AG09319 (cell line): ENCODE measurements at regions not wholly inside any gene's neighbourhood (a gene's known extent, or its start where the extent isn't known, plus 50 kb on each side); places are given as distances from the start of the nearest gene placed in this dataset.
"Not testable (repeated sequence)": the region's sequence is repeated elsewhere in the genome, so short reads cannot be mapped to it uniquely, and the experiment has no call there.

Experiments
- DNase-seq: peaks from one replicate; pipeline ENCODE4 v3.0.0-alpha.2; 2010; ENCODE audit warnings: low read depth; ENCODE audit errors: extremely low read depth
- CTCF ChIP-seq: IDR thresholded peaks from 2 replicates; pipeline ENCODE4 v1.5.1; 2011; ENCODE audit warnings: low read depth, mild to moderate bottlenecking, inconsistent platforms, low read length, moderate library complexity

- no peak for DNase-seq
- no peak for TF ChIP-seq CTCF
Observed at GRCh38 chr17:45672301-45672700, 111.8 kb upstream of the CRHR1 start.

DNA sequence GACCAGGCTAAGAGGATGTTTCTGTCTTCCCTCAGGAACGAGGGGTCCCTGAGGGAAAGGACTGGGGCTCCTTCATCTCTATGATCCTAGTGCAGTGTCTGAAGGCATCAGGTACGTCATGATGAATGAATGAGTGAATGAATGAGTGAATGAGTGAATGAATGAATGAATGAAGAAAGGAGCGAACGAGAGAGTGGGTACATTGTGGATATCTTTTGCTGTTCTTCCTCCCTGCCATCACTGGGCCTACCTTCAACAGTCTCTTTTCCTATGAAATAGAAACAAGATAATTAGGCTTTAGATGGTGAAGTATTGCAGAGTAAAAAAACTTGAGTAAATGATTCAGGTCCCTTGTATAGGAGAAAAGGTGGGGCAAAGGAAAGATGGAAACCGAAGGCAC, 111.3 kb upstream of the CRHR1 start:
- DNase-seq = no peak
- TF ChIP-seq CTCF = no peak

GRCh38 chr17:45673759-45674158, 110.4 kb upstream of the CRHR1 start:
- not testable (repeated sequence) for DNase-seq

GRCh38 chr17:45675012-45675411, 109.1 kb upstream of the CRHR1 start:
- no peak for DNase-seq

GRCh38 chr17:45675892-45676291, 108.2 kb upstream of the CRHR1 start:
- TF ChIP-seq CTCF = no peak
- DNase-seq = no peak

More at GRCh38 chr17:45675012-45675411, 109.1 kb upstream of the CRHR1 start:
- TF ChIP-seq CTCF = no peak

- TF ChIP-seq CTCF = no peak
- no peak for DNase-seq
Observed at GRCh38 chr17:45676695-45677094, 107.4 kb upstream of the CRHR1 start.

DNA sequence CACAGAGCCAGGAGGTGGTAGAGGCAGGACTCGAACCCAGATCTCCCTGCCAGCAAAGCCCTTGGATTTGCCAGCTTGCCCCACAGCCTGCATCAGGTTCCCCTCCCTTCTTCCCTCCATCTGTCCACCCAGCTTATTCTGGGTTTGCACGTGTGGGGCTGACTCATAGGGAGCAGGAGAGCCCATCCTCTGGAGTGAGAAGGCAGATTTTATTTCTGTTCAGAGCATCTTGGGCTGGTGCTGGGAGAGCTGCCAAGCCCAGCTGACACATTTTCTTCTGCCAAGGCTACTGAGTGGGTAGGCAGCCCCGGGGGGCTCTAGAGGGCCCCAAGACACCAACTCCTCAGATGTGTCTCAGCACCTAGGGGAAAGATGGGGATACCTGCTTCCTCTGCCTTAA, 106.3 kb upstream of the CRHR1 start:
- no peak for TF ChIP-seq CTCF
- no peak for DNase-seq

DNA sequence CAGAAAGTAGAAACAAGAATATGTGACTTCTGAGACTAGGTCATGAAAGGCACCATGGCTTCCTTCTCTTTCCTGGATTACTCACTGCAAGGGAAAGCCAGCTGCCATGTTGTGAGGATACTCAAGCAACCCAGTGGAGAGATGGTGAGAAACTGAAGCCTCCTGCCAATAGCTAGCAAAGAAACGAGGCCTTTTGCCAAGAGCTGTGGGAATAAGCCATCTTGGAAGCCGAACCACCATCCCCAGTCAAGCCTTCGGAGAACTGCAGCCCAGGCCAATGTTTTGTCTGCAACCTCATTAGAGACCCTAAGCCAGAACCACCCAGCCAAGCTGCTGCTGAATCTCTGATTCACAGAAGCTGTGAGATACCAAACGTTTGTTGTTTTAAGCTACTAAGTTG, 104.7 kb upstream of the CRHR1 start:
- no peak for DNase-seq

More for the DNA sequence above, 104.7 kb upstream of the CRHR1 start:
- no peak for TF ChIP-seq CTCF
